ENCODE measurements at regions not wholly inside any gene's neighbourhood (a gene's known extent, or its start where the extent isn't known, plus 50 kb on each side); places are given as distances from the start of the nearest gene placed in this dataset.

DNA sequence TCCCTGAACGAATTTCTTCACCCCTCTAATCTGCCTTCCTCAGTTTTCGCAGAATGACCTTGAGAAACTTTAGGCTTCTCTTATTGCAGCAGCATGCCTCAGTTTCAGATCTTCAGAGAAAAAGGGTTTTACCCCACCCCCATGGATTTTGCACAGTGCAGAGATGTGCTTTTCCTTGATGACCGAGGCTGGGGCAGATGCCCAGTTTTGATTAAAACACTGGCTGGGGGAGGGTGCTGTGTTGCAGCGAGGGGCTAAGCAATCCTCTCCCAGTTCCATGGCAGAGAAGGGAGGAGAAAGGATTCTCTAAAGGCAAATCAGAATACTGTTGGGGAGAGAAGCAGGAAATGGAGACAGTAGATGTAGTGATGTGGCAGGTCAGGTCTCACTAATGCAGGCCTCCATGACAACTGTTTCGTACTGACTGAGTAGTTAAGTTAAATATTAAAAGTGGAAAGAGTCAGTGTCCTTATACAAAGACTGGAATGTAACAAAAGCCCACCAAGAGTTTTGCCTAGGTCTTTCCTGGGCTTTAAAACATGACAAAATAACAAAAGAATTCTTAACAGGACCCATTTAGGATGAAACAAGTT lies 50.8 kb upstream of the PDZD8 start:
- TF ChIP-seq, protein P1, sequence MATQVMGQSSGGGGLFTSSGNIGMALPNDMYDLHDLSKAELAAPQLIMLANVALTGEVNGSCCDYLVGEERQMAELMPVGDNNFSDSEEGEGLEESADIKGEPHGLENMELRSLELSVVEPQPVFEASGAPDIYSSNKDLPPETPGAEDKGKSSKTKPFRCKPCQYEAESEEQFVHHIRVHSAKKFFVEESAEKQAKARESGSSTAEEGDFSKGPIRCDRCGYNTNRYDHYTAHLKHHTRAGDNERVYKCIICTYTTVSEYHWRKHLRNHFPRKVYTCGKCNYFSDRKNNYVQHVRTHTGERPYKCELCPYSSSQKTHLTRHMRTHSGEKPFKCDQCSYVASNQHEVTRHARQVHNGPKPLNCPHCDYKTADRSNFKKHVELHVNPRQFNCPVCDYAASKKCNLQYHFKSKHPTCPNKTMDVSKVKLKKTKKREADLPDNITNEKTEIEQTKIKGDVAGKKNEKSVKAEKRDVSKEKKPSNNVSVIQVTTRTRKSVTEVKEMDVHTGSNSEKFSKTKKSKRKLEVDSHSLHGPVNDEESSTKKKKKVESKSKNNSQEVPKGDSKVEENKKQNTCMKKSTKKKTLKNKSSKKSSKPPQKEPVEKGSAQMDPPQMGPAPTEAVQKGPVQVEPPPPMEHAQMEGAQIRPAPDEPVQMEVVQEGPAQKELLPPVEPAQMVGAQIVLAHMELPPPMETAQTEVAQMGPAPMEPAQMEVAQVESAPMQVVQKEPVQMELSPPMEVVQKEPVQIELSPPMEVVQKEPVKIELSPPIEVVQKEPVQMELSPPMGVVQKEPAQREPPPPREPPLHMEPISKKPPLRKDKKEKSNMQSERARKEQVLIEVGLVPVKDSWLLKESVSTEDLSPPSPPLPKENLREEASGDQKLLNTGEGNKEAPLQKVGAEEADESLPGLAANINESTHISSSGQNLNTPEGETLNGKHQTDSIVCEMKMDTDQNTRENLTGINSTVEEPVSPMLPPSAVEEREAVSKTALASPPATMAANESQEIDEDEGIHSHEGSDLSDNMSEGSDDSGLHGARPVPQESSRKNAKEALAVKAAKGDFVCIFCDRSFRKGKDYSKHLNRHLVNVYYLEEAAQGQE (IDR thresholded peaks at IDR 0.05; ENCODE audit: low read depth, low read length) = no peak
- TF ChIP-seq NBN (IDR thresholded peaks at IDR 0.05) = peak; percentile 66; the same call in 1 of the 2 replicates
- no peak for TF ChIP-seq EZH2 (IDR thresholded peaks at IDR 0.05; ENCODE audit: borderline replicate concordance, control insufficient read depth, low read depth, low read length)
- no peak for TF ChIP-seq YY1 (IDR thresholded peaks at IDR 0.05; ENCODE audit: low read depth, low read length)
- TF ChIP-seq ESRRA (IDR thresholded peaks at IDR 0.05; ENCODE audit: low read length) = peak; percentile 32; the same call in 1 of the 2 replicates
